Tibial nerve (tissue), 3 donors: ENCODE measurements at regions not wholly inside any gene's neighbourhood (a gene's known extent, or its start where the extent isn't known, plus 50 kb on each side); places are given as distances from the start of the nearest gene placed in this dataset.

Source experiments
- CTCF ChIP-seq, 5 experiments: fragments of 200-600 bp in 3 of 5; fragments of 450-650 bp in 2 of 5; sonication (generic) in 3 of 5; IDR thresholded peaks; one replicate each; pipeline ENCODE4 v1.5.1; 2016 to 2019; ENCODE audit warnings: antibody characterized with exemption in 5 of 5, mild to moderate bottlenecking in 3 of 5, moderate library complexity in 2 of 5
- POLR2A ChIP-seq, 2 donors: fragments of 450-650 bp; IDR thresholded peaks; one replicate each; pipeline ENCODE4 v1.6.1; 2017; ENCODE audit warnings: antibody characterized with exemption in 2 of 2, mild to moderate bottlenecking in 2 of 2, moderate library complexity in 2 of 2

- TF ChIP-seq CTCF (IDR thresholded peaks at IDR 0.05) = no peak
- no peak for TF ChIP-seq POLR2A (IDR thresholded peaks at IDR 0.05)
Observed at GRCh38 chr5:74098941-74099340, 472.9 kb downstream of the ARHGEF28 start.
